ENCODE measurements at regions not wholly inside any gene's neighbourhood (a gene's known extent, or its start where the extent isn't known, plus 50 kb on each side); places are given as distances from the start of the nearest gene placed in this dataset.

DNA sequence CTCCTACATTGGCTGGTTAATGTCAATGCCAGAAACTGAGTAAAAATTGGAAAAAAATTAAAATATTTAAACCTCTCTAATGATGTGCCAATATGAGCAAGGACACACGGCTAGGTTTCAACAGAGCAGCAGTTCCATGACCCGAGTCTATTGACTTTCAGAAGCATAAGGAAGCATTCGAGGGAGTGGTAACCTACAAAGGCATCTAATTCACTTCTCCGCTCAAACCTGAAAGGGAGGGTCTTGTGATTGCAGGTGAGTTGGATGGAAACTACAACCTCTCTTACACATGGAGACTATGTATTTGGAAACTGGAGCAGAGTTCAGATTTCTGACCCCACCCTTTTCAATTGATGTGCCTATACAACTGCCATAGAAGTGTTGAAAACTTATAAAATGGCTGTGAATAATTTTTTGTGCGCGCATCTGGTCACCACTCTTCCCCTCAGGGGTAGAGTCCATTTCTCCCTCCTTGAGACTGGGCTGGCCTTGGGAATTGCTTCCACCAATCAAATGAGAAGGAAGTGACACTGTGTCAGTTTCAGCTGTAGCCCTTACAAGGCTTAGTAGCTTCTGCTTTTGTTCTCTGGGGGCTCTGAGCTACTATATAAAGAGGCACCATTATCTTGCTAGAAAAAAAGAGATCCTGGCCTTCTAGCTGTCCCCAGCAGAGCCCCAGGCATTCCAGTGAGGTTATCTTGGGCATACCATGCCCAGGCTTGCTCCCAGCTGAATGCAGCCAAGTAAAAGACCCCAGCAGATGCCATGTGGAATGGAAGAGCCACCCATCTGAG is 278.0 kb downstream of the EPHA4 start:
- TF ChIP-seq POLR2A (IDR thresholded peaks at IDR 0.05) (no peak), POLR2AphosphoS5 (IDR thresholded peaks at IDR 0.05) (no peak)
- TF ChIP-seq, protein P1, sequence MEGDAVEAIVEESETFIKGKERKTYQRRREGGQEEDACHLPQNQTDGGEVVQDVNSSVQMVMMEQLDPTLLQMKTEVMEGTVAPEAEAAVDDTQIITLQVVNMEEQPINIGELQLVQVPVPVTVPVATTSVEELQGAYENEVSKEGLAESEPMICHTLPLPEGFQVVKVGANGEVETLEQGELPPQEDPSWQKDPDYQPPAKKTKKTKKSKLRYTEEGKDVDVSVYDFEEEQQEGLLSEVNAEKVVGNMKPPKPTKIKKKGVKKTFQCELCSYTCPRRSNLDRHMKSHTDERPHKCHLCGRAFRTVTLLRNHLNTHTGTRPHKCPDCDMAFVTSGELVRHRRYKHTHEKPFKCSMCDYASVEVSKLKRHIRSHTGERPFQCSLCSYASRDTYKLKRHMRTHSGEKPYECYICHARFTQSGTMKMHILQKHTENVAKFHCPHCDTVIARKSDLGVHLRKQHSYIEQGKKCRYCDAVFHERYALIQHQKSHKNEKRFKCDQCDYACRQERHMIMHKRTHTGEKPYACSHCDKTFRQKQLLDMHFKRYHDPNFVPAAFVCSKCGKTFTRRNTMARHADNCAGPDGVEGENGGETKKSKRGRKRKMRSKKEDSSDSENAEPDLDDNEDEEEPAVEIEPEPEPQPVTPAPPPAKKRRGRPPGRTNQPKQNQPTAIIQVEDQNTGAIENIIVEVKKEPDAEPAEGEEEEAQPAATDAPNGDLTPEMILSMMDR (IDR thresholded peaks at IDR 0.05 in 8 of 11, conservative IDR thresholded peaks at IDR 0.05 in 3 of 11) = no peak
